Renal cortex interstitium (tissue), 11 donors: ENCODE measurements at regions not wholly inside any gene's neighbourhood (a gene's known extent, or its start where the extent isn't known, plus 50 kb on each side); places are given as distances from the start of the nearest gene placed in this dataset.
"Not testable (repeated sequence)": the region's sequence is repeated elsewhere in the genome, so short reads cannot be mapped to it uniquely, and the experiment has no call there.

Experiments used
- DNase-seq, 11 donors: peaks; one replicate each; pipeline ENCODE4 v3.0.0-alpha.2; 2013; ENCODE audit warnings: low read depth in 9 of 11, low spot score in 4 of 11; ENCODE audit errors: extremely low read depth in 1 of 11

GRCh38 chr6:76671751-76672150, 599.3 kb upstream of the IMPG1 start:
- DNase-seq, result no peak

DNA sequence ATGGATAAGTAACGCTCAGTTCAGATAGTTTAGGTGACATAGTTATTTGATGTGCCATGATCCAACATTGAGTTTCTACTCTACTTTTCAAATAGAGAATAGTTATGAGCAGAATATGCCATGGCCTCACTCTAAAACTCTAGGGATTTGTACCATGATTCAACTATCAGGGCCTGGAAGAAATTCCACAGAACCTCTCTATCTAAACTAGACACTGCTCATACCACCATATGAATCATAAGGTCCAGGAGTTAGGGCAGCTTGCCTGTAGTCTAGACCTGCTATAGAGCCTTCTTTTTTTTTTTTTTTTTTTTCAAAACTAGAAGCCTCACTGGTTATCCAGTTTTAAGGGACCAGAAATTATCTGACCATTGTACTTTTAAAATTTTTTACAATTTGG, 571.8 kb upstream of the IMPG1 start:
- DNase-seq, result no peak

DNA sequence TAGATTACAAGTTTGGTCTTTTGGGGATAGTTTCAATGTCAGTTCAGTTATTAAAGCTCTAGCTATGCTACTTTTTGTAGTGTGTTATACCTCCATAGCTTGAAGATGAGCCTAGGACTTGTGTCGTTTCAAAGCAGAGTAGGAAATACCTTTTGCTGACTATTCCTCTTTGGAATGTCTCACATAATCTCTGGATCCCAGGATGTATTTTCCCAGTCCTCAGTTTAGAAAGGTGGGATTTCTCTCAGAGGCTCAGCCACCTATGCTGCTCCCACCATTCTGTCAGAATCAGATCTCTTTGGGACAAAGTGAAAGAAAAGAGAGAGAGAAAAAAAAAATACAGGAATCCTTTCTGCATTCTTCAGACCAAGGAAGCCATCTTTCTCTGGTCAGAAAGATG, 567.5 kb upstream of the IMPG1 start:
- no peak for DNase-seq

DNA sequence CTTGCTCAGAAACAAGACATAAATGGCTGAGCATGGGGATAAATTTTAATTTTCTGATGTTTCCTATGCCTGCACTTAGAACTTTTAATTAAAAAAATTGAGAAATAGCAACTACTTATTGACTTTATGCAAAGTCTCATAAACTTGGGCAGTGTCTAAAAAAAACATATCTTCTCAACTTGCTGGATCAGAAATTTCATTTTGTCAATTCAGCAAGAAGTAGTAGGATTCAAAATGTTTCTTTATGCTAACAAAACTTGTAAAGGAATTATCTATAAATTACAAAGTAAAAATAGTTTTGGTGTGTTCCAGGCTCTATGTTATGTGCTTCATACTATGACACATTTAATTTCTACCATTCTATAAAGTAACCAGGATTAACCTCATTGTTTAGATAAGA, 562.2 kb upstream of the IMPG1 start:
- DNase-seq, result no peak

- no peak for DNase-seq
Measured at GRCh38 chr6:76633259-76633658, 560.8 kb upstream of the IMPG1 start.

DNA sequence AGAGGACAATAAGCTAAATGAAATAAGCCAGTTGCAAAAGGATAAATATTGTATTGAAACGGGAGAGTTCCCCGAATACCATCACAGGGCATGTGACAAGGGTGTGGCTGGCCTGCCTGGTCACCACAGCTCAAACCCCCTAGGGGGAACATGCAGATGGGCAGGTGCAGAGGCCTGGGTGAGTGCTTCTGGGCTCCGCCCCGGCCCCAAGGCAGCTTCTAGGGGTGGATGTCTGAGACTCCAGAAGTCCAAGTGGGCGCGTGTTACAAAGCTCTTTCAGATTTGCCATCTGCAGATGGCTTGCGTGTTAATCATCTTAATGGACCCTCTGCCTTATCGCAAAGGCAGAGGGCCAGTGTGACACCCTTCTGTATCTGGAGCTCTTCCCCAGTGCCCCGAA, 559.2 kb upstream of the IMPG1 start:
- DNase-seq, result no peak

- no peak for DNase-seq
Measured at GRCh38 chr6:76615395-76615794, 542.9 kb upstream of the IMPG1 start.

GRCh38 chr6:76612954-76613353, 540.5 kb upstream of the IMPG1 start:
- no peak for DNase-seq

DNA sequence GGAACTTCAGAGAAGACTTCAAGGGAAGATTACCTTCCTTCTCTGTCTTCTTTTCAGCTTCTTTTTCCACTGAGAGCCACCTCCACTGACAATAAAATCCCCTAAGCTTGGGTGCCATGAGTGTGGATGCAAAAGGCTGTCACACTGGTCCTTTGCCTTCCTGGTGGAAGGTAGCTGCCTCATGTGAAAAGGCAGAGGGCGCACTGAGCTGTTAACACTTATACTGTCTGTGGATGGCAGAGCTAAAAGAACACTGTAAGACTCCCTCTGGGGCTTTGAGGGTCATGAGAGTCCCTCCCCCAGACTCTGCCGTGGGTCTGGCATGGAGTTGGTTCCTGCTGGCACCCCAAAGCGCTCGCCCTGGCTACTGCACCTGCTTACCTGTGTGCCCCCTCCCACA, 536.7 kb upstream of the IMPG1 start:
- no peak for DNase-seq

DNA sequence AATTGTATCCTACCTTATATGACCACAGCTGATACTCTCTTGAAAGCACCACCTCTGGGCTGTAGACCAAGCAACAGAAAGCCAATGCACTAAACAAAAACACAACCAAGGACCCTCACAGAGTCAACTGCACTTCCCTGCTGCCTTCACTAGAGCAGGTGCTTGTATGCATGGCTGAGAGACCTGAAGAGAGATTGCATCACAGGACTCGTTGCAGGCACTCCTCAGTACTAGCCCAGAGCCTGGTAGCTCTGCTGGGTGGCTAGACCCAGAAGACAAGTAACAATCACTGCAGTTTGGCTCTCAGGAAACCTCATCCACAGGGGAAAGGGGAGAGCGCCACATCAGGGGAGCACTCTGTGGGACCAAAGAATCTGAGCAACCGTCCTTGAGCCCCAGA, 521.6 kb upstream of the IMPG1 start:
- no peak for DNase-seq

GRCh38 chr6:76593668-76594067, 521.2 kb upstream of the IMPG1 start:
- DNase-seq, result no peak

DNA sequence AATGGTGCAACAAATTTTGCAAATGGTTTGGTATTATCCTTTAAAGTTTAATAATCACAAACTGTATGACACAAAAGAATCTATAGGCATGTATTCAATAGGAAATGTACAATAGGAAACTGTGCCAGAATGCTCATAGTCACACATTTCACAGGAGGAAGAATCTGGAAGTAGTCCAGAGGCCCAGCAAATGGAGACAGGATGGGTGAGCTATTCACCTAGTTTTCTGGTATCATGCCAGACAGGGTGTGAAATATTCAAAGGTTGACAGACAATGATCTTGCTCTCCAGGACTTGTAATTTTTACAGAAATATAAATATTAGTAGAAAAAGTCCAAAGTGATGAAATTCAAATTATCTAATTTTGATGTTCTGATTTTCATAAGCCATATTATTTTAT, 520.1 kb upstream of the IMPG1 start:
- no peak for DNase-seq

- DNase-seq, result no peak
Measured at GRCh38 chr6:76587271-76587670, 514.8 kb upstream of the IMPG1 start.

DNA sequence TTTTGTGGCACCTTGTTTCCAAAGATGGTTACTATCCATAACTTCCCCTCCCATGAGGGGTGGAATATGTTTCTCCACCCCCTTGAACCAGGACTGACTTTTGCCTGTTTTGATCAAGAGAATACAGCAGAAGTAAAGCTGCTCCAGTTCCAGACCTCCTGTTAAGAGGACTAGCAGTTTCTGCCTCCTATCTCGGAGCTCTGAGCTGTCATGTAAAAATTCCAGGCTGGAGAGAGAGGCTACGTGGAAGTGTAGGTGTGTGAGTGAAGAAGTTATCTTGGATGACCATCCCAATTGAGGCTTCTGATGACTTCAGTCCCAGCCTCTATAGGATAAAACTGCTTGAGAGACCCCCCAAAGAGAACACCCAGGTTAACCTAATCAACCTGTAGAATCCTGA, 511.7 kb upstream of the IMPG1 start:
- no peak for DNase-seq

GRCh38 chr6:76578746-76579145, 506.3 kb upstream of the IMPG1 start:
- no peak for DNase-seq

GRCh38 chr6:76574746-76575145, 502.3 kb upstream of the IMPG1 start:
- DNase-seq, result no peak

DNA sequence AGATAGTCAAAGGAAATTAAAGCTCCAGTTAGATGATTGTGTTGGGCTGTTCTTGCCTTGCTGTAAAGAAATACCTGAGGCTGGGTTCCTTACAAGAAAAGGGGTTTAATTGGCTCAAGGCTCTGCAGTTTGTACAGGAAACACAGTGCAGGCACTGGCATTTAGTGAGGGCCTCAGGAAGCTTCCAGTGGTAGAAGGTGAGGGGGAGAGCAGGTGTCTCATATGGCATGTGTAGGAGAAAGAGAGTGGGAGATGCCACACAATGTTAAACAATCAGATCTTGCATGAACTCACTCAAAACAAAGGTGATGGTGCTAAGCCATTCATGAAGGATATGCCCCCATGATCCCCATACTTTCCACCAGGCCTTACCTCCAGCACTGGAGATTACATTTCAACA, 493.5 kb upstream of the IMPG1 start:
- no peak for DNase-seq

DNA sequence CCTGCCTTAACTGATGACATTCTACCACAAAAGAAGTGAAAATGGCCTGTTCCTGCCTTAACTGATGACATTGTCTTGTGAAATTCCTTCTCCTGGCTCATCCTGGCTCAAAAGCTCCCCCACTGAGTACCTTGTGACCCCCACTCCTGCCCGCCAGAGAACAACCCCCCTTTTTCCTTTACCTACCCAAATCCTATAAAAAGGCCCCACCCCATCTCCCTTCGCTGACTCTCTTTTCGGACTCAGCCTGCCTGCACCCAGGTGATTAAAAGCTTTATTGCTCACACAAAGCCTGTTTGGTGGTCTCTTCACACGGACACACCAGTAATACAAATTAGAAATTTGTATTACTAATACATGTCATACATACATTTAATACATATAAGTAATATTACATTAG, 489.9 kb upstream of the IMPG1 start:
- DNase-seq, result not testable (repeated sequence)

- DNase-seq, result not testable (repeated sequence)
Measured at GRCh38 chr6:76560851-76561755, 488.6 kb upstream of the IMPG1 start.

- DNase-seq, result no peak
Measured at GRCh38 chr6:76553256-76553655, 480.8 kb upstream of the IMPG1 start.

DNA sequence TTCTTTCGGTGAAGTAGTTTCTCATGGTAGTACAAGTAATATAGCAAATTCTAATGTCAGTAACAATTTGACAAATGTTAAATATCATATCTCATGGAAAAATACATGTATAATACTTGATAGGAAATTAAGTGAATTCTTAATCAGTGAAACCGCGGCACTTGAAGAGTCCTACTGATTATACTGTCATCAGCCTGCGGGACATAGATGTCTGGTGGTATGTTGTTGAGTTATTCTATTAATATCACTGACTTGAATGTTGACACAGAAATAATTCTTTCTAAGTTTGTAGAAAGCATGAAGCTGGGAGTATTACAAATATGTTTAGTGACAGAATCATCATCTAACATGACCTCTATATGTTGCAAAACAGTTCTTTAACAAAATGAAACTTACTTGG, 479.8 kb upstream of the IMPG1 start:
- no peak for DNase-seq
